ENCODE measurements at regions not wholly inside any gene's neighbourhood (a gene's known extent, or its start where the extent isn't known, plus 50 kb on each side); places are given as distances from the start of the nearest gene placed in this dataset.

- TF ChIP-seq CHD7 (IDR thresholded peaks at IDR 0.05; ENCODE audit: insufficient replicate concordance, low read length): no peak
- TF ChIP-seq RBBP5 (IDR thresholded peaks at IDR 0.05; ENCODE audit: borderline replicate concordance, low read depth, low read length): no peak
- no peak for TF ChIP-seq SUZ12 (IDR thresholded peaks at IDR 0.05; ENCODE audit: low read length)
- TF ChIP-seq EZH2 (IDR thresholded peaks at IDR 0.05; ENCODE audit: low read depth, low read length, severe bottlenecking): no peak
These were observed 102.6 kb upstream of the ZFP64 start (continued) for GRCh38 chr20:52294106-52294628.

All from H1 (cell line).